ENCODE measurements at regions not wholly inside any gene's neighbourhood (a gene's known extent, or its start where the extent isn't known, plus 50 kb on each side); places are given as distances from the start of the nearest gene placed in this dataset.

DNA sequence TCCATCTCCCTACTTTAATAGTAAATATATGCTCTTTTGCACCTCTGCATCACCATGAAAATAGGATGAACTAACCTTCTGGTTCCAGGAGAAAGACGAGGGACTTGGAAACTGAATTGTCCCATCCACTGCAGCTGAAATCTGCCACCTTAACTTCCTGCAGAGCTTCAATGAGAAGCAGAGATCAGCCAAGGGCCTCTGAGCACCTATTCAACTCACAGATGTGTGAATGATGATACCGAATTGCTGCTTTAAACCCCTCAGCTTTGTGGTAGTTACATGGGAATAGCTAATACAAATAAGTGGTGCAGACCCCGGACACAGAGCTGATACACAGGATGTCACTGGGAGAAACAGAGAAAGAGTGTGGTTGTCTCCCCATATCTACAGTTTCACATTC, 616.8 kb downstream of the NCAM2 start:
- TF ChIP-seq, protein P1, sequence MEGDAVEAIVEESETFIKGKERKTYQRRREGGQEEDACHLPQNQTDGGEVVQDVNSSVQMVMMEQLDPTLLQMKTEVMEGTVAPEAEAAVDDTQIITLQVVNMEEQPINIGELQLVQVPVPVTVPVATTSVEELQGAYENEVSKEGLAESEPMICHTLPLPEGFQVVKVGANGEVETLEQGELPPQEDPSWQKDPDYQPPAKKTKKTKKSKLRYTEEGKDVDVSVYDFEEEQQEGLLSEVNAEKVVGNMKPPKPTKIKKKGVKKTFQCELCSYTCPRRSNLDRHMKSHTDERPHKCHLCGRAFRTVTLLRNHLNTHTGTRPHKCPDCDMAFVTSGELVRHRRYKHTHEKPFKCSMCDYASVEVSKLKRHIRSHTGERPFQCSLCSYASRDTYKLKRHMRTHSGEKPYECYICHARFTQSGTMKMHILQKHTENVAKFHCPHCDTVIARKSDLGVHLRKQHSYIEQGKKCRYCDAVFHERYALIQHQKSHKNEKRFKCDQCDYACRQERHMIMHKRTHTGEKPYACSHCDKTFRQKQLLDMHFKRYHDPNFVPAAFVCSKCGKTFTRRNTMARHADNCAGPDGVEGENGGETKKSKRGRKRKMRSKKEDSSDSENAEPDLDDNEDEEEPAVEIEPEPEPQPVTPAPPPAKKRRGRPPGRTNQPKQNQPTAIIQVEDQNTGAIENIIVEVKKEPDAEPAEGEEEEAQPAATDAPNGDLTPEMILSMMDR (IDR thresholded peaks at IDR 0.05; ENCODE audit: low read depth, low read length): no peak
- TF ChIP-seq EZH2phosphoT487 (IDR thresholded peaks at IDR 0.05; ENCODE audit: low read depth): no peak

Measured in OCI-LY3 (cell line).